Tibial nerve (tissue), 4 donors: ENCODE measurements at regions not wholly inside any gene's neighbourhood (a gene's known extent, or its start where the extent isn't known, plus 50 kb on each side); places are given as distances from the start of the nearest gene placed in this dataset.

Source experiments
- DNase-seq, 2 donors: peaks; one replicate each; pipeline ENCODE4 v3.0.0-alpha.2; 2019; ENCODE audit warnings: low spot score in 2 of 2
- H3K27ac ChIP-seq, 4 donors: fragments of 200-600 bp; sonication (generic) in 3 of 4; one replicate each; pipeline ENCODE4 v1.5.1; 2017 to 2019; ENCODE audit warnings: mild to moderate bottlenecking in 1 of 4
- H3K27me3 ChIP-seq, 2 donors: fragments of 200-600 bp; sonication (generic) in 1 of 2; one replicate each; pipeline versions ENCODE4 v1.5.1 to v1.6.0; 2017 to 2019
- H3K36me3 ChIP-seq, 3 donors: fragments of 200-600 bp; sonication (generic); one replicate each; pipeline ENCODE4 v1.5.1; 2018 to 2019
- H3K4me1 ChIP-seq, 4 donors: fragments of 200-600 bp; sonication (generic) in 3 of 4; one replicate each; pipeline ENCODE4 v1.5.1; 2017 to 2019
- H3K4me3 ChIP-seq, 4 donors: fragments of 200-600 bp; sonication (generic) in 3 of 4; one replicate each; pipeline ENCODE4 v1.5.1; 2017 to 2019; ENCODE audit warnings: mild to moderate bottlenecking in 1 of 4, moderate library complexity in 1 of 4
- H3K9me3 ChIP-seq, 4 donors: fragments of 200-600 bp; sonication (generic) in 3 of 4; one replicate each; pipeline ENCODE4 v1.5.1; 2017 to 2019
- CTCF ChIP-seq, 5 experiments: fragments of 200-600 bp in 3 of 5; fragments of 450-650 bp in 2 of 5; sonication (generic) in 3 of 5; IDR thresholded peaks; one replicate each; pipeline ENCODE4 v1.5.1; 2016 to 2019; ENCODE audit warnings: antibody characterized with exemption in 5 of 5, mild to moderate bottlenecking in 3 of 5, moderate library complexity in 2 of 5
- EP300 ChIP-seq, 2 donors: sonication (generic); formaldehyde crosslinking; IDR thresholded peaks; one replicate each; pipeline ENCODE4 v1.6.1; 2017; ENCODE audit warnings: antibody characterized with exemption in 2 of 2, mild to moderate bottlenecking in 1 of 2
- POLR2A ChIP-seq, 2 donors: fragments of 450-650 bp; IDR thresholded peaks; one replicate each; pipeline ENCODE4 v1.6.1; 2017; ENCODE audit warnings: antibody characterized with exemption in 2 of 2, mild to moderate bottlenecking in 2 of 2, moderate library complexity in 2 of 2
- WGBS, 2 donors: methylation state at CpG; one replicate each; pipeline ENCODE4 v1.1.5; 2018; 5-methylcytosine and 5-hydroxymethylcytosine counted together

- Histone ChIP-seq H3K4me1 (no peaks in the 10 kb centered on the region), H3K27me3 (no peaks in the 10 kb centered on the region), H3K36me3 (no peaks in the 10 kb centered on the region), H3K4me3 (no peak overlapping the region), H3K9me3 (no peaks in the 10 kb centered on the region), H3K27ac (no peak overlapping the region)
- TF ChIP-seq EP300 (IDR thresholded peaks at IDR 0.05) (no peak), CTCF (IDR thresholded peaks at IDR 0.05) (no peak), POLR2A (IDR thresholded peaks at IDR 0.05) (no peak)
- 47 to 50% methylated on average over 1 of the region's 1 CpG for WGBS, 2 donors
- DNase-seq: no peak
These were observed 214.3 kb upstream of the NXPH2 start for GRCh38 chr2:138994502-138994901.

GRCh38 chr2:138985881-138986280 is 205.7 kb upstream of the NXPH2 start:
- Histone ChIP-seq H3K27me3 (no peaks in the 10 kb centered on the region), H3K36me3 (no peaks in the 10 kb centered on the region), H3K9me3 (peaks cover 0 to 28% (median 0%) of the 10 kb centered on the region in 4 donors), H3K27ac (no peak overlapping the region), H3K4me3 (no peak overlapping the region), H3K4me1 (no peaks in the 10 kb centered on the region)
- DNase-seq: no peak
- TF ChIP-seq POLR2A (IDR thresholded peaks at IDR 0.05): no peak
- no peak for TF ChIP-seq EP300 (IDR thresholded peaks at IDR 0.05)
- WGBS, 2 donors: 72 to 85% methylated on average over 1 of the region's 1 CpG

- no peak overlapping the region for H3K27ac ChIP-seq
- no peak overlapping the region for H3K4me3 ChIP-seq
- WGBS, 2 donors: 67 to 71% methylated on average over 4 of the region's 4 CpGs
- no peaks in the 10 kb centered on the region for H3K4me1 ChIP-seq
- H3K27me3 ChIP-seq: no peaks in the 10 kb centered on the region
- TF ChIP-seq EP300 (IDR thresholded peaks at IDR 0.05): no peak
- no peak for TF ChIP-seq CTCF (IDR thresholded peaks at IDR 0.05)
- TF ChIP-seq POLR2A (IDR thresholded peaks at IDR 0.05): no peak
- peaks cover 0 to 10% (median 0%) of the 10 kb centered on the region in 4 donors for H3K9me3 ChIP-seq
- no peaks in the 10 kb centered on the region for H3K36me3 ChIP-seq
- DNase-seq: no peak
These were observed 199.1 kb upstream of the NXPH2 start for GRCh38 chr2:138979131-138979785.

- no peak for TF ChIP-seq POLR2A (IDR thresholded peaks at IDR 0.05)
- TF ChIP-seq EP300 (IDR thresholded peaks at IDR 0.05): no peak
- no peak for TF ChIP-seq CTCF (IDR thresholded peaks at IDR 0.05)
- H3K36me3 ChIP-seq: no peaks in the 10 kb centered on the region
- DNase-seq: no peak
- no peak overlapping the region for H3K27ac ChIP-seq
- WGBS, 2 donors: 53 to 65% methylated on average over 1 of the region's 1 CpG
- H3K4me3 ChIP-seq: no peak overlapping the region
- no peaks in the 10 kb centered on the region for H3K4me1 ChIP-seq
- no peaks in the 10 kb centered on the region for H3K27me3 ChIP-seq
- H3K9me3 ChIP-seq: peaks cover 0 to 10% (median 0%) of the 10 kb centered on the region in 4 donors
These were observed 194.5 kb upstream of the NXPH2 start for GRCh38 chr2:138974651-138975050.

- Histone ChIP-seq H3K36me3 (no peaks in the 10 kb centered on the region), H3K9me3 (no peaks in the 10 kb centered on the region), H3K4me1 (no peaks in the 10 kb centered on the region), H3K27me3 (no peaks in the 10 kb centered on the region), H3K4me3 (no peak overlapping the region), H3K27ac (no peak overlapping the region)
- WGBS, 2 donors: 92 to 94% methylated on average over 1 of the region's 1 CpG
- no peak for TF ChIP-seq POLR2A (IDR thresholded peaks at IDR 0.05)
- no peak for TF ChIP-seq CTCF (IDR thresholded peaks at IDR 0.05)
- TF ChIP-seq EP300 (IDR thresholded peaks at IDR 0.05): no peak
- no peak for DNase-seq
These were observed 184.2 kb upstream of the NXPH2 start for GRCh38 chr2:138964418-138964817.
